ENCODE measurements at regions not wholly inside any gene's neighbourhood (a gene's known extent, or its start where the extent isn't known, plus 50 kb on each side); places are given as distances from the start of the nearest gene placed in this dataset.
"Not testable (repeated sequence)": the region's sequence is repeated elsewhere in the genome, so short reads cannot be mapped to it uniquely, and the experiment has no call there.

- no peak for FAIRE-seq
- no peak for DNase-seq (ENCODE audit: low spot score in 2 of 2)
Measured at GRCh38 chr5:102554082-102554481, 55.3 kb upstream of the SLCO6A1 start.

- DNase-seq (ENCODE audit: low spot score in 2 of 2) (no peak), FAIRE-seq (no peak)
Measured at GRCh38 chr5:102554728-102555127, 55.9 kb upstream of the SLCO6A1 start.

GRCh38 chr5:102561894-102562760 is 63.3 kb upstream of the SLCO6A1 start:
- FAIRE-seq: no peak
- no peak for DNase-seq (ENCODE audit: low spot score in 2 of 2)

- DNase-seq (ENCODE audit: low spot score in 2 of 2) (no peak), FAIRE-seq (no peak)
Measured at GRCh38 chr5:102570747-102571146, 71.9 kb upstream of the SLCO6A1 start.

GRCh38 chr5:102578362-102578761 is 79.6 kb upstream of the SLCO6A1 start:
- DNase-seq (ENCODE audit: low spot score in 2 of 2) (no peak), FAIRE-seq (no peak)

GRCh38 chr5:102579379-102579778 is 80.6 kb upstream of the SLCO6A1 start:
- DNase-seq (ENCODE audit: low spot score in 2 of 2) (no peak), FAIRE-seq (peak; percentile 99)

- DNase-seq (ENCODE audit: low spot score in 2 of 2) (no peak), FAIRE-seq (no peak)
Measured at GRCh38 chr5:102581011-102581410, 82.2 kb upstream of the SLCO6A1 start.

- no peak for FAIRE-seq
- no peak for DNase-seq (ENCODE audit: low spot score in 2 of 2)
Measured at GRCh38 chr5:102582696-102583095, 83.9 kb upstream of the SLCO6A1 start.

GRCh38 chr5:102583276-102584124 is 84.7 kb upstream of the SLCO6A1 start:
- DNase-seq (ENCODE audit: low spot score in 2 of 2) (no peak), FAIRE-seq (peak; percentile 94)

- DNase-seq (ENCODE audit: low spot score in 2 of 2) (no peak), FAIRE-seq (no peak)
Measured at GRCh38 chr5:102589661-102590060, 90.9 kb upstream of the SLCO6A1 start.

GRCh38 chr5:102590467-102590866 is 91.7 kb upstream of the SLCO6A1 start:
- no peak for FAIRE-seq

GRCh38 chr5:102591650-102592049 is 92.8 kb upstream of the SLCO6A1 start:
- no peak for FAIRE-seq

More at GRCh38 chr5:102590467-102590866, 91.7 kb upstream of the SLCO6A1 start:
- DNase-seq (ENCODE audit: low spot score in 2 of 2): no peak

GRCh38 chr5:102592586-102592985 is 93.8 kb upstream of the SLCO6A1 start:
- not testable (repeated sequence) for DNase-seq (ENCODE audit: low spot score in 2 of 2); FAIRE-seq

More at GRCh38 chr5:102591650-102592049, 92.8 kb upstream of the SLCO6A1 start:
- no peak for DNase-seq (ENCODE audit: low spot score in 2 of 2)

GRCh38 chr5:102594192-102594591 is 95.4 kb upstream of the SLCO6A1 start:
- DNase-seq (ENCODE audit: low spot score in 2 of 2) (no peak), FAIRE-seq (no peak)

- no peak for DNase-seq (ENCODE audit: low spot score in 2 of 2)
- FAIRE-seq: no peak
Measured at GRCh38 chr5:102595332-102595731, 96.5 kb upstream of the SLCO6A1 start.

- DNase-seq (ENCODE audit: low spot score in 2 of 2) (no peak), FAIRE-seq (no peak)
Measured at GRCh38 chr5:102596113-102596512, 97.3 kb upstream of the SLCO6A1 start.

GRCh38 chr5:102596951-102597350 is 98.2 kb upstream of the SLCO6A1 start:
- DNase-seq (ENCODE audit: low spot score in 2 of 2) (no peak), FAIRE-seq (no peak)

GRCh38 chr5:102599289-102599688 is 100.5 kb upstream of the SLCO6A1 start:
- FAIRE-seq (no peak), DNase-seq (ENCODE audit: low spot score in 2 of 2) (no peak)

GRCh38 chr5:102600964-102601363 is 102.2 kb upstream of the SLCO6A1 start:
- no peak for DNase-seq (ENCODE audit: low spot score in 2 of 2)
- FAIRE-seq: no peak

GRCh38 chr5:102603670-102604069 is 104.9 kb upstream of the SLCO6A1 start:
- no peak for FAIRE-seq
- DNase-seq (ENCODE audit: low spot score in 2 of 2): no peak

- DNase-seq (ENCODE audit: low spot score in 2 of 2) (no peak), FAIRE-seq (no peak)
Measured at GRCh38 chr5:102608414-102608813, 109.6 kb upstream of the SLCO6A1 start.

Measured in frontal cortex (tissue), 3 donors.